HG03571 (cell line): ENCODE measurements at regions not wholly inside any gene's neighbourhood (a gene's known extent, or its start where the extent isn't known, plus 50 kb on each side); places are given as distances from the start of the nearest gene placed in this dataset.
A peak's percentile ranks its signal among the peaks of the same experiment; 100 is the strongest.

Experiments used
- ATAC-seq: cut with Tn5 transposase; IDR thresholded peaks from one replicate; pipeline ENCODE4 v1.9.1; 2021; ENCODE audit not compliant: unreplicated experiment

GRCh38 chrX:129188231-129188630 lies 335.1 kb downstream of the SMARCA1 start:
- ATAC-seq = no peak

GRCh38 chrX:129176710-129177109 lies 346.6 kb downstream of the SMARCA1 start:
- ATAC-seq = no peak

- no peak for ATAC-seq
These were observed 362.2 kb downstream of the SMARCA1 start for GRCh38 chrX:129161108-129161507.

GRCh38 chrX:129158505-129158904 lies 364.8 kb downstream of the SMARCA1 start:
- ATAC-seq = no peak

- no peak for ATAC-seq
These were observed 377.4 kb downstream of the SMARCA1 start for GRCh38 chrX:129145840-129146272.

- ATAC-seq = no peak
These were observed 377.9 kb downstream of the SMARCA1 start for GRCh38 chrX:129145385-129145784.

- no peak for ATAC-seq
These were observed 378.9 kb downstream of the SMARCA1 start for GRCh38 chrX:129144172-129145038.

GRCh38 chrX:129139837-129140598 lies 383.3 kb downstream of the SMARCA1 start:
- ATAC-seq = no peak

GRCh38 chrX:129125122-129125914 lies 398.0 kb downstream of the SMARCA1 start:
- ATAC-seq = no peak

- ATAC-seq = no peak
These were observed 399.5 kb downstream of the SMARCA1 start for GRCh38 chrX:129123795-129124194.

GRCh38 chrX:129116676-129117470 lies 406.4 kb downstream of the SMARCA1 start:
- no peak for ATAC-seq

- ATAC-seq = no peak
These were observed 407.4 kb downstream of the SMARCA1 start for GRCh38 chrX:129115935-129116334.

- ATAC-seq = peak; percentile 61
These were observed 408.2 kb downstream of the SMARCA1 start for GRCh38 chrX:129115104-129115503.

- ATAC-seq = no peak
These were observed 412.1 kb downstream of the SMARCA1 start for GRCh38 chrX:129111081-129111798.

GRCh38 chrX:129108936-129109335 lies 414.4 kb downstream of the SMARCA1 start:
- no peak for ATAC-seq

GRCh38 chrX:129099207-129099606 lies 424.1 kb downstream of the SMARCA1 start:
- ATAC-seq = no peak

GRCh38 chrX:129097668-129098067 lies 425.6 kb downstream of the SMARCA1 start:
- ATAC-seq = no peak

GRCh38 chrX:129093706-129094105 lies 429.6 kb downstream of the SMARCA1 start:
- no peak for ATAC-seq

- ATAC-seq = no peak
These were observed 430.5 kb downstream of the SMARCA1 start for GRCh38 chrX:129092757-129093156.

GRCh38 chrX:129092242-129092641 lies 431.0 kb downstream of the SMARCA1 start:
- no peak for ATAC-seq
